Astrocyte of the cerebellum (primary cell): ENCODE measurements at regions not wholly inside any gene's neighbourhood (a gene's known extent, or its start where the extent isn't known, plus 50 kb on each side); places are given as distances from the start of the nearest gene placed in this dataset.

Experiments
- DNase-seq: peaks from one replicate; pipeline ENCODE4 v3.0.0-alpha.2; 2011; ENCODE audit warnings: low read depth
- H3K4me3 ChIP-seq: 2 replicates; pipeline ENCODE4 v1.5.1; 2011; ENCODE audit warnings: mild to moderate bottlenecking, low read depth, low read length, moderate library complexity
- CTCF ChIP-seq: IDR thresholded peaks from 2 replicates; pipeline ENCODE4 v1.5.1; 2012; ENCODE audit warnings: low read length, low read depth, moderate library complexity, mild to moderate bottlenecking; ENCODE audit errors: missing control alignments
- in situ Hi-C: cut with HindIII; loops from 2 replicates; pipeline ENCODE4 v1.10.0; 2017; ENCODE audit warnings: low sequenced_read_pairs

- no peak overlapping the region for H3K4me3 ChIP-seq
- no peak for TF ChIP-seq CTCF
- no peak for DNase-seq
- in situ Hi-C loops: loop anchor here (5.0 kb wide), 1 partner anchor 38 kb away; no protein-coding TSS in a partner anchor
Measured at GRCh38 chr9:38180656-38181055, 111.6 kb upstream of the SHB start.

- no peak for DNase-seq
- no peak overlapping the region for H3K4me3 ChIP-seq
- in situ Hi-C loops: loop anchor here (5.0 kb wide), 1 partner anchor 38 kb away; no protein-coding TSS in a partner anchor
- no peak for TF ChIP-seq CTCF
Measured at GRCh38 chr9:38179965-38180364, 110.9 kb upstream of the SHB start.

GRCh38 chr9:38178237-38178636 is 109.2 kb upstream of the SHB start:
- in situ Hi-C loops: no loop called here
- TF ChIP-seq CTCF: no peak
- no peak for DNase-seq
- no peak overlapping the region for H3K4me3 ChIP-seq

- no peak for DNase-seq
- H3K4me3 ChIP-seq: no peak overlapping the region
- in situ Hi-C loops: no loop called here
- no peak for TF ChIP-seq CTCF
Measured at GRCh38 chr9:38177680-38178079, 108.7 kb upstream of the SHB start.

- no peak overlapping the region for H3K4me3 ChIP-seq
- in situ Hi-C loops: no loop called here
- TF ChIP-seq CTCF: no peak
- DNase-seq: no peak
Measured at GRCh38 chr9:38176251-38176650, 107.2 kb upstream of the SHB start.

GRCh38 chr9:38175423-38175822 is 106.4 kb upstream of the SHB start:
- no peak for DNase-seq
- no peak overlapping the region for H3K4me3 ChIP-seq
- TF ChIP-seq CTCF: no peak
- in situ Hi-C loops: no loop called here

- no peak for DNase-seq
- H3K4me3 ChIP-seq: no peak overlapping the region
- no peak for TF ChIP-seq CTCF
- in situ Hi-C loops: no loop called here
Measured at GRCh38 chr9:38172586-38172985, 103.6 kb upstream of the SHB start.
